ENCODE measurements at regions not wholly inside any gene's neighbourhood (a gene's known extent, or its start where the extent isn't known, plus 50 kb on each side); places are given as distances from the start of the nearest gene placed in this dataset.
A peak's percentile ranks its signal among the peaks of the same experiment; 100 is the strongest.
"Not testable (repeated sequence)": the region's sequence is repeated elsewhere in the genome, so short reads cannot be mapped to it uniquely, and the experiment has no call there.

DNA sequence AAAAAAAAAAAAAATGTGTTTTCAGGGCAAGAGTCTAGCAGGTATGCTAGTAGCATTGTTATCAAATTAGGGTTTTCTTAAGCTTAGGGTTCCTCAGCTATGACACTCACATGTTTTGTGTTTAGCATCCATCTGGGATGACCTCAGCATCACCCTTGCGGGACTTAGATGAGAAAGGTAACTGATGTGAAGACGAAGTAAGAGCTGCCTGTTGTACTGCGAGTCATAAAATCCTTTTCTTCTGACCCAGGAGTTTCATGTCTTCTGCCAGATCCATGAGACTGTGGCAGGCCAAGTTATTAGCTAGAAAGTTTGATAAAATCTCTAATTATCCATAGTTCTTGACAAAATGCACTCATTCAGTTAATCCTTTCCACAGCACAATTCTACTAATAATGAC is 1251.1 kb downstream of the AMY1C start:
- DNase-seq: no peak

DNA sequence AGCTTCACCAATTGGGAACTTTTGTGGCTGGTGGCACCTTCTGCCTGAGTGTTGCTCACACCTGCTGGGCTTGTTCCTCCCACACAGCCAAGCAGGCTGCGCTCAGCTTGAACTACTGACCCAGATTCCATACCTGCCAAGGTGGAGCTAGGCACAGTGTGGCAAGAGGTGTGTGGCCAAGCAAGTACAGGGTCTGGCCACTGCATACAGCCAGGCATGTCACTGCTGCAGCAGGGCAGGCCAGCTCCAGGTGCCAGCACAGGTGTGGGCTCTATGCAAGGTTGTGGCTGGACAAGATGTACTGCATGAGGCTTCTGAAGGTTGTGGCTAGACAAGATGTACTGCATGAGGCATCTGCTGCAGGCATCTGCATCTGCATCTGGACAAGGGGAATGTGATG is 1254.8 kb downstream of the AMY1C start:
- DNase-seq: no peak

DNA sequence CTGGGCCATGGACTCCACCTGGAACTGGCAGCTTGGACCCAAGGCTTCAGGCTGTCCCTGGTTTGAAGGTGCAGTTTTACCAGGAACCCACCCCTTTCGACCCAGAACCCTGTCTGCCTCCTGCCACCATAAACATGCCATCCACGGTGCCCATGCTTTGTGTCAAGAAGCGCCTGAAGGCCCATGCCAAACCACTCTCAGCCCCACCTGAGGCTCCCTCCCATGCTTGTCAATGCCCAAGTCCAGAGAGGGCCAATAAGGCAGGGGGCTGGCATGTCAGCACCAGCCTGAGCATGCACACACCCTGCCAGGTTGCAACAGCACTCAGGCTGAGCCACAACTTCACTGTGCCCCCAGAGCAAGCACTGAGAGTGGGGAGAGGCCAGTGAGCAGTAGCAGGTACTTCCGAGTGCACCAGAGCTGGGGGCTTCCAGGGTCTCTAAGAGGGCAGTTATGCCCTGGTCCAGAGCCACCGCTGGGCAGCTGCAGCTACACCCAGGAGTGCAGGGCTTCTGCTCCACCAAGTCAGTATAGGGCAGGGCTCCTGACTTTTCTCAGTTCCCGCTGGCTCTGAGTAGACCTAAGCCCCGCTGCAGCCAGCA is 1256.0 kb downstream of the AMY1C start:
- DNase-seq: no peak

DNA sequence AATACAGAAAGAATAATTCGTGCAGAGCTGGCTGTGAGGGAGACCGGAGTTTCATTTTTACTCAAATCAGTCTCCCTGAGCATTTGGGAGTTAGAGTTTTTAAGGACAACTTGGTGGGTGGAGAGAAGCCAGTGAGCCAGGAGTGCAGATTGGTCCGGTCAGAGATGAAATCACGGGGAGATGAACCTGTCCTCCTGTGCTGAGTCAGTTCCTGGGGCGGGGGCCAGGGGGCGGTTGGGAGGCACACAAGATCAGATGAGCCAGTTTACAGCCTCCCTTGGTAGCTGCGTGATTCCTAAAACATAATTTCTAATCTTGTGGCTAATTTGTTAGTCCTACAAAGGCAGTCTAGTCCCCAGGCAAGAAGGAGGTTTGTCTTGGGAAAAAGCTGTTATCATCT is 1267.9 kb downstream of the AMY1C start:
- no peak for DNase-seq

DNA sequence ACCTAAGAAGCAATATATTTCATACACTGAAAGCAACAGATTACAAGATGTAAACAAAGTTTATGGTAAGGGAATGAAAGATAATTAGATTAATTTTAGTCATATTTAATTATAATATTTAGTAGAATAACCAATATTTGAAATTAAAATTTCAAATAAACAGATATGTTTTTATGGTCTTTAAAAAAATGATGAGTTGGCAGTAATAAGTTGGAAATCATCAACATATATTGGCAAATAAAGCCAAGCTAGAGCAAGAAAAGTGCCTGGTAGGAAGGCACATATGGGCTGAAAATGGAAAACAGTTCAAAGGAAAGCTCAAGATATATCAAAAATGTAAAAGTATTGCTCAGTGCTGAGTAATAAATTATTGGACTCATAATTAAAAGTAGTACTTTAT is 1274.0 kb downstream of the AMY1C start:
- DNase-seq: no peak

DNA sequence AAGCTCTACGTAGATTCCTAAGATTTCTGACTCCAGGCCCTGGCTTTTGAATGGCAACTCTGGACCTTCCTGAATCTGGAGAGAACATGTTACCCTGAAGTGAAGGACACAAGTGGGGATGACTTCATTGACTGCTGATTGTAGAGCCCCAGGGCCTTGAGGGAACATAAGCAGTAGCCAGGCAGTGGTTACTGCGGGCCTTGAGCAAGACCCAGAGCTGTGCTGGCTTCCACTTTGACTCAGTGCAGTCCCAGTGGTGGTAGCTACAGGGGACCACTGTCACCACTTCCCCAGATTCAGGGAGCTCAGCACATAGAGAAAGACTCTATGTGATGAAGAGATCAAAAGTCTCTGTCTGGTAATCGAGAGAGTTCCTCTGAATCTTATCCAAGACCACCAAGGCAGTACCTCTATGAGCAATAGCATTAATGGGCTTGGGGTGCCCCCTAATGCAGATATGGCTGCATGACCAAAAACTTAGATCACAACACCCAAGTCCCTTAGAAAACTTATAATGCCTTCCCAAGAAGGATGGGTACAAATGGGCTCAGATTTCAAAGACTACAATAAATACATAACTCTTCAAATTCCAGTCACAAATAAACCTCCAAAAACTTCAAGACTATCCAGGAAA is 1278.3 kb downstream of the AMY1C start:
- DNase-seq: no peak

DNA sequence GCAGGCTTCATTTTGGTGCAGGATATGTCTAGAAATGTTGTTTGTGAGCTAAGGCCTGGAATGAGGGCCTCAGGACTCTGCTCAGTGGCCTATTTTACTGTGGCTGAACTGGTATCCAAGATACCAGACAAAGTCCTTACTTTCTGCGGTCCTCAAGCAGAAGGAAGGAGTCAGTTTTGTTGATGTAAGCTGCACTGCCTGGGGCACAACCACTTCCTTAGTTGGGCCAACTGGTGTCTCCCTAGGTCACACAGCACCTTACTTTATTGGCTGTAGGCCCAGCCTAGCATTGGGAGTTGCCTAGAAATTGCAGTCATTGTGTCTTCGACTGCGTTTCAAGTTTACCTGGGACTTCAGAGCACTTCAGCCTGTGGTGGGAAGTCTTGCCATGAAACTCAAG is 1322.7 kb downstream of the AMY1C start:
- DNase-seq: no peak

DNA sequence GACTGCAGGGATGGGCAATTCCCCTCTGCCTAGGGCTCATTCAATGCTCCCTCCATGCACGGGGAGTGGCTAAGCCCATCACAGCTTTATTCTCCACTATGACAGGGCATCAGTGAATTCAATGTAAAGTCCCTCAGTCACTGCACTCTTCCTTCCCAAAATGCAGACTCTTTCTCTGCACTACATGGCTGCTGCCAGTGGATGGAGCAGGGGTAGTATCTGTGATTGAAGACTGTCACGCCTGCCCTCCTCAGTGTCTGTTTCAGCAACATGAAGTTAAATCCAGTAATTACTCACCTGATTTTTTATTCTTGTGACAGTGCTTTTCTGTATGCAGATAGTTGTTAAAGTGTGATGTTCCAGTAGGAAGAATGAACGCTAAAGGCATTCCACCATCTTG is 1323.2 kb downstream of the AMY1C start:
- no peak for DNase-seq

DNA sequence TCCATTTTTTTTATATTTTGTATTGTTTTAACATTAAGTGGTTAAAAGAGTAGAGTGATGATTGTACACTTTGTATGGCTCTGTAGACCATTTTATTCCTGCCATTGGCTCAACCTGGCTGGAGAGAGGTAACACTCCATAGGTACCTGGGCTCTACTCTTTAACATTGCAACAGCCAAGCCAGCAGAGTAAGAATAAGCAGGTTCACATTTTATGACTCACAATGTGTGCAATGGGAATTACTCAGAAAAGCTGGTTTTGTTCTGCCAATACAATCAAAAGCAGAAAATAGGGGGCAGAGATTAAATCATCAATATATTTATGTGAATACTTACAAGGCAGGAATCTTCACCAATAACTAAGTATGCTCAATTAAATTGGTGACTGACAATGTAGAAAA is 1324.0 kb downstream of the AMY1C start:
- no peak for DNase-seq

DNA sequence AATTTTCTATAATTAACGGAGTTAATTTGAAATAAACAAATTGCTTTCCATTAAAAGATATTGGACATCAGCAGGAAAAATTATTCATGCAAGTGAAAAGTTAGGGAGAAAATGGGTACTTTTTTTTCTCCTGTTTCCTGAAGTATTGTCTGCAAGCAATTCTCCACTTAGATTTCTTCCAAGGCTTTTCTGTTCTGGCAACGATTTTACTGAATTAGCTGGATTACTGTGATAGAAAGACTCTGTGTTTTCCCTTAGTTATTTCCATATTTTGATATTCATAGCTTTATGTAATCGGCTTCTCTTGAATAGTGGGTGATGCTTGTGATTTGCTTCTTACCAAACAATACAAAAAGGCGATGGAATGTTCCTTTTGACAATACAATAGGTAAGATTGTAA is 1333.9 kb downstream of the AMY1C start:
- DNase-seq: no peak

DNA sequence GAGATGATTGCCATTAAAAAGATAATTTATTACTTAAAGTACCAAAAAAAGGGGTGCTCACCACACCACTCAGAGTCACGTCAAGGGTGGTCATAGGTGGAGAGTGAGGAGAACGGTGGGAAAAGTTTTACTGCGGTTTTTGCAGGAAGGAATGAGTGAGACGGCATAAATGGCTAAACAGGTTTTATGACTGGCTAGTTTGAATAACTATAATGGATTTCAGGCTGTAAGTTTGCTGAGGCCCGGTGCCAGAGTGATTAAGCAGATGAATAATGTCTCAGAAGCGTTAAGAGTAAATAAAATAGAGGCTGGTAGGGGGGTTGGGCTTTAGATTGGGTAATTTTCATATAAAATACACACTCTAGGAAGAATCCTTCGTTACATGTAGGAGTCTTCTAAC is 1337.8 kb downstream of the AMY1C start:
- peak; percentile 16 for DNase-seq

DNA sequence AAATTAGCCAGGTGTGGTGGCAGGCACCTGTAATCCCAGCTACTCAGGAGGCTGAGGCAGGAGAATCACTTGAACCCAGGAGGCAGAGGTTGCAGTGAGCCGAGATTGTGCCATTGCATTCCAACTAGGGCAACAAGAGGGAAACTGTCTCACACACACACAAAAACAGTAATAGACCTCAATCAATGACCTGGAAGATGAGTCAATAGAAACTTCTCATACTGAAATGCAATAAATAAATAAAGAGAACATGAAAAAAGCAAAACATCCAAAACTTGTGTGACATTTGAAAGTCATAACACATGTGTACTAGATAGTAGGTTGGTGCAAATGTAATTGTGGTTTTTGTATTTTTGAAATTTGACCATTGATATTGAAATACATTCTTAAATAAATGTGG is 1338.5 kb downstream of the AMY1C start:
- DNase-seq: no peak

DNA sequence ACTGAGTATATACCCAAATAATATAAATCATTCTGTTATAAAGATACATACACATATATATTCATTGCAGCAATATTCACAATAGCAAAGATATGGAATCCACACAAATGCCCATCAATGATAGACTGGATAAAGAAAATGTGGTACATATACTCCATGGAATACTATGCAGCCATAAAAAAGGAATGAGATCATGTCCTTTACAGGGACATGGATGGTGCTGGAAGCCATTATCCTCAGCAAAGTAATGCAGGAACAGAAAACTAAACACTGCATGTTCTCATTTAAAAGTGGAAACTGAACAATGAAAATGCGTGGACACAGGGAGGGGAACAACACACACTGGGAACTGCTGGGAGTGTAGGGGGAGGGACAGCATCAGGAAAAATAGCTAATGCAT is 1344.2 kb downstream of the AMY1C start:
- not testable (repeated sequence) for DNase-seq

DNA sequence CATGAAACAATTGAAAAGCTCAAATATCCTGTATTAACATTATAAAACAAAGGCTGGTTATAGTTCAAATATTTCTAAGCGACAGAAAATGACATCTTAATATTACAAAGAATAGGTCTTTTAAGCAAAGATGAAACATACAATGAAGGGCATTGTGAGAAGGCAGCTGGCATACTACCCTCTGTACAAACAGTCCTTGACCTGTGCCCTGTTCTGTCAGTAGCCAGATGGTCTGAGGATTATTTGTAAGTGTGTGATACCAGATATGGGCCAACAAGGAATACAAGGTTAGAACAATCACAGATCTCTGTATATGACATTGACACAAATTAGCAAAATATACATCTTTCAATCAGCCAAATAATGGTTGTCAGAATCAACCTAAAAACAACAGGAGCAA is 1350.4 kb downstream of the AMY1C start:
- DNase-seq: peak; percentile 16

DNA sequence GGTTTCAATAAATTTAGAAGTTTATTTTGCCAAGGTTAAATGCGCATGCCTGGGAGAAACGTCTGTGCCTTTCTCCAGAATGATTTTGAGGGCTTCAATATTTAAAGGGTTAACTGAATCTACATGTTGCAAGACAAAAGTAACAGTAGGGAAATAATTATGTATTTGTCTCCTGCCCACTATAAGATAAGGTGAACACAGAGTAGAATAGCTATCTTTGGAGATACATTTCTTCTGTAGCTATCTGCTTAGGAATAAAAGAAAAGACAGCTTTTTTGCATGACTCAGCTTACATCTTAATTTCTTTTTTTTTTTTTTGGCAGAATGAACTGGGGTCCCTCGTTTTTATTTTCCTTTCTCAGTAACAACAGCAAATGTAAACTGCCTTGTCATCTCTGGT is 1351.6 kb downstream of the AMY1C start:
- no peak for DNase-seq

DNA sequence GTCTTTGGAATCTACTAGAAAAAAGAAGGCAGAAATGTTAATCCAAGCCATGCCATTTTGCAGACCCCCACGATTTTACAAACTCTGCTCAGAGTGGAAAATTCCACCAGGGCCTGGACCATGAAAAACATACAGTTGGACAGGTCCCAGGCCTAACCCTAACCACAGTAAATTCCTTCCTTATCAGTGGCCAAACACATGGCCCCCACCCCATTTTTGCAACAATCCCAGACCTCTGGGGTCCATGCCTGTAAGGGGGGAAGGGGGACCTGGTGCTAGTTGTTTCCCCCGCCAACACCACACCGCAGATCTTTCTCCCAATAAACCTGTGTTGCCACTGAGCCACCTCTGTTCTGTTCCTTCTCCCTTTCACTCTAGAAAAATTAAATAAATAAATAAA is 1352.7 kb downstream of the AMY1C start:
- no peak for DNase-seq

DNA sequence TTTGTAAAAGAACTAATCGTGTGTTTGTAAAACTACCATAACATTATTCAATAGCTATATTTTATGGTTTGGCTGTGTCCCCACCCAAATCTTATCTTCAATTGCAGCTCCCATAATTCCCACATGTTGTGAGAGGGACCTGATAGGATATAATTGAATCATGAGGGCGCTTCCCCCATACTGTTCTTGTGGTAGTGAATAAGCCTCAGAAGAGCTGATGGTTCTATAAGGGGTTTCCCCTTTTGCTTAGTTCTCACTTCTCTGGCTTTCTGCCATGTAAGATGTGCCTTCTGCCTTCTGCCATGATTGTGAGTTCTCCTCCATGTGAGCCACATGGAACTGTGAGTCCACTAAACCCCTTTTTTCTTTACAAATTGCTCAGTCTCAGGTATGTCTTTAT is 1372.3 kb downstream of the AMY1C start:
- no peak for DNase-seq

DNA sequence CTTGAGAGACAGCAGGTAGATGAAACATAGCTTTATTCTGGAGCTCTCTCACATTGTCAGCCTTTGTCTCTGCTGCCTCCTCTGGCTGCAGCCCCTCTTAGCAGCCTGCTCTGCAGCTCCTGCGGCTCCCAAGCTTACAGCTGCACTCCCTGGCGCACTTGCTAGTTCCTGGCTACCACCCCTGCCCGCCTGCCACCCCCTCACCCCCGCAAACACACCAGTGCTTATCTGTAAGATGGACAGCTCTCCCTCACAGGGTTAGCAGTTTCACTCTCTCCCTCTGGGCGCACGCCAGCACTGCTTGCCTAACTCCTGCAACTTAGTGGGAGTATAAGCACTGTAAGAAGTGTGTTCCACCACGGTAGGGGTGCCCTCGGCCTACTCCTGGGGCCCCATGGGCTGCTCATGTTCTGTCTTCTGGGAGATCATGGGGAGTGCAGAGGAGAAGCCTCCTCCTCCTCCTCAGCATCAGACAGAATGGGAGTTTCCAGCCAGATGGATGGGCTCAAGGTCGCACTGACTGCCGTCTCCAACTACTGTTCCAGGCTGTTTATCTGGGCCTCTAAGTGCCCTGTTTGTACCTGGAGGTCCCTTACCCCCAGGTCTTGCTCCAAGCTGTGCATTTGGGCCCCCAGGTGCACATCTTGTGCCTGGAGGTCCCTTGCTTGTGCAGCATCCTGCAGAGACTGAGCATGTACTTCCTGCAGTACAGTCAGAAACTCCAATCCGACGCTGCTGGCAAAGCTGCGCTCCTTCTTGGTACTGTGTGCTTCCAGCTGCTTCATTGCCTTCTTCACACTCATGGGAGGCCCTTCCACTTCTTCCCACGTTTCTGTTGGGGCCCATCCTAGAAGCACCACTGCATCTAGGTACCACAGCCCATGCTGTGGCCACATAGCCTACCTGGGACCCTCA is 1388.1 kb downstream of the AMY1C start:
- DNase-seq: peak; percentile 5

DNA sequence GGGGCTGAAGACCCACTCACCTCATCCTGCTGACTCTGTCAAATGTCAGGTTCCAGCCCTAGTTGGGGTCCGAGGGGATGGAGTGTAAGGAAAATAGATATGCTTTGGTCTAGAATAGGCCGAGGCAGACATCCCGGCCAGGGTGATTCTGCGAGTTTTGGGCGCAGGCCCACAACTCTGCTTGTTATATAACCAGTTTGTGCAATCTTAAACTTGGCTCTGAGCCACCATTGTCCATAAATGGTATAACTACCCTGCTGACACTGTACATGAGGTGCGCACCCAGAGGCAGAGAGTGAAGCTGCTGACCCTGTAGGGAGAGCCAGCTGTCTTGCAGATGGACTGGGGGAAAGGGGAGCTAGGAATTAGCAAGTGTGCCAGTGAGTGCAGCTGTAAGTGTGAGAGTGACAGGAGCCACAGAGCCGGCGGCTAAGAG is 1388.8 kb downstream of the AMY1C start:
- peak; percentile 62 for DNase-seq

DNA sequence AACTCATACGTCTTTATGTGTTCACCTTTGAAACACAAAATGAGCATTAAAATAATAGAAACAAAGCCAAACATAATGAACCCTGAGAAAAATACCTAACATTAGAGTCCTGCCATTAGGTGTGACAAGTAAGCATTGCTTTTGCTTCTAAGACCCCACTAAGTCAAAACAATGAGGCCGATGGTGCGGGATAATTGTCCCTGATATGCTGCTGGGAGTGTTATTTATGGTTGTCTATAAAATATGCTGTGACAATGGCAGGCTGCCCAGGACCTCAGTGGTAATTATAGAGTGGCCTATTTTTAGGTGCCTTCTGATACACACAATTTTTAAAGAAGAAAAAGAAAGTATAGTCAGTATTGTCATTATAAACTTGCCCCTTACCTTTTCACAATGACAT is 1423.1 kb downstream of the AMY1C start:
- DNase-seq: no peak

DNA sequence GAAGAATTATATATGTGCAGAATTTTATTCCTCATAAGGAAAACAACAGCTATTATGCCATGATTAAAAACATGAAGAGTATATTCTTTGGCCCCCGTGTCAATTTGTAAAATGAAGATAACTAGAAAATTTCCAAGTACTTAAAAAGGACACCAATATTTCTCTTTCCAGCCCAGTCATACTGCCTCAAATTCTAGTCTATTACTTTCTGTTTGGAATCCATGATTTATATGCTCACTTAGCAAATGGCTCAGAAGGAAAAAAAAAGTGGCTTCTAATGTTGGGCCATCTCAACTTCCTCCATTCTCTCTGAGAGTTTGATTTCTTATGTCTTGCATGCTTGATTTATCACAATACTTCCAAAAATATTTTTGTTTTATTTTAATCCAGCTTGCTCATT is 1431.1 kb downstream of the AMY1C start:
- no peak for DNase-seq

DNA sequence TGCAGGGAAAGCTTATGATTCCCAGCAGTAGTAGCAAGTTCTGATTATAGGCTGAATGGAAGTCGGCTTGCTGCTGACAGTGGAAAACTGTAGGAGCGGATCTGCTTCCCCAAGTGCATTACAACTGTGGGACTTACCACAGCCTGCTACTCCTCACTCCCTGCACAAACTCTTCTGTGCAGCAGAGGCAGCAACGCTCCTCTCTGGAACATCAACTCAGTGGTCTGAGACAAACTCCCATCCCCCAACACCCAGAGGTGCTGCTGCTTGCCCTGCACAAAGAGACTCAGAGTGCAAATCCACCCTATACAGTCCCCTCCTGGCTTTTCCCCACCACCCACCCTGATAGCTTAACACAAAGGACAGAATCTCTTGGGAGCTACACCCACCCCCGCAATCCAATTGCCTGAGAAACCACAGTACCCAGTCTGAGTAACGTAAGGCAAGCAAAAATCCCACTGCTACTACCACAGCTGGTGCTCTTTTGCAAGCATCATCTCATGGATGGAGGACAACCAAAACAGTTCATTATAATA is 1455.2 kb downstream of the AMY1C start:
- no peak for DNase-seq

DNA sequence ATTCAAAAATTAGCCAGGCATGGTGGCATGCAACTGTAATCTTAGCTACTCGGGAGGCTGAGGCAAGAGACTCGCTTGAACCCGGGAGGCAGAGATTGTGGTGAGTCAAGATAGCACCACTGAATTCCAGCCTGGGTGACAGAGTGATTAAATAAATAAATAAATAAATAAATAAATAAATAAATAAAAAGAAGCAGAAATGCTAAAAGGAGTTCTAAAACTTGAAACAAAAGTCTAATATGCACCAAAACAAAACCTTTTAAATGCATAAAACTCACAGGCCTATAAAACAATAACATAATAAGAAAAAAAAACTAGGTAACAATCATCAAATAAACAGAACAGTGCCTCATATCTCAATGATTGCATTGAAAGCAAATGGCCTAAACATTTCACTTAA is 1458.9 kb downstream of the AMY1C start:
- no peak for DNase-seq

DNA sequence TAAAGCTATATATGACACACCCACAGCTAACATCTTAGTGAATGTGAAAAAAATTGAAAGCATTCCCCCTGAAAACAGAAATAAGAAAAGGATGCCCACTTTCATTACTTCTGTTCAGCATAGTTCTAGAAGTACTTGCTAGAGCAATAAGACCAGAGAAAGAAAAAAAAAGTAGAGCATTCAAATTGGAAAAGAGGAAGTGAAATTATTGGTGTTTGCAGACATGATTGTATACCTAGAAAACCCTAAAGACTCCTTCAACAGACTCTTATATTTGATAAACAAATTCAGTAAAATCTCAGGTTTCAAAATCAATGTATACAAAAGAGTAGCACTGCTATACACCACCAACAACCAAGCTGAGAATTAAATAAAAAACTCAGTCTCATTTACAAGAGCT is 1461.0 kb downstream of the AMY1C start:
- no peak for DNase-seq

Data from NCI-H2029 (cell line).